ENCODE measurements at regions not wholly inside any gene's neighbourhood (a gene's known extent, or its start where the extent isn't known, plus 50 kb on each side); places are given as distances from the start of the nearest gene placed in this dataset.
"Not testable (repeated sequence)": the region's sequence is repeated elsewhere in the genome, so short reads cannot be mapped to it uniquely, and the experiment has no call there.

DNA sequence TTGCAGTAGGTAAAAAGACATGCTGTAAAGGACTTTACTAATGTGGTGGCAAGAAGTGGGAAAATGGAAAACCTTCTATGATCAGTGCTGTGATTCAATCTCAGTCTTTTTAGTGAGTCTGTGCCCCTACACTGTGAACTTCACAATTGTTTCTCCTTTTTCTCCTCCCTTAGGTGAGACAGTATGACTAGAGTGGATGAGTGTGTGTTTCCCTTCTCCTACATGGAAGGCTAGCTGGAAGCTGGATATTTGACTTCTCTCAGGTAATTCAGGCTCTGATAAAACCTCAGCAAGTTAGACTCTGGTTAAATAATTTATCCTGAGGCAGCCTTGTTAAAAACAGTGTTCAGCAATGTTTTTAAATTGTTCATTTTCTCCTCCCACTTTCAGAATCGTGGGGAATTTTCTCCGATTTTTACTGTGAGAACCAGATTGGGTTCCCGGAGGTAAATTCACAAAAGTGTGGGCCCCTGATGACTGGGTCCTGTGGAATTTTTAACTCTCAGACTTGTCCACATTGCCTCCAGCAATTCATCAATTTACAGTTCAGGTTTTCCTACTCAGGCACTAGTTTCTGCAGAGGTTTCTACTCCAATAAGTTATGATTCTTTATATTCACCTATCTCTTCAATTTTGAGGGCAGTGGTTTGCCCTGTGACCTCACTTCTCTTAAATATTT lies 149.1 kb upstream of the PIK3R1 start:
- no peak for DNase-seq

DNA sequence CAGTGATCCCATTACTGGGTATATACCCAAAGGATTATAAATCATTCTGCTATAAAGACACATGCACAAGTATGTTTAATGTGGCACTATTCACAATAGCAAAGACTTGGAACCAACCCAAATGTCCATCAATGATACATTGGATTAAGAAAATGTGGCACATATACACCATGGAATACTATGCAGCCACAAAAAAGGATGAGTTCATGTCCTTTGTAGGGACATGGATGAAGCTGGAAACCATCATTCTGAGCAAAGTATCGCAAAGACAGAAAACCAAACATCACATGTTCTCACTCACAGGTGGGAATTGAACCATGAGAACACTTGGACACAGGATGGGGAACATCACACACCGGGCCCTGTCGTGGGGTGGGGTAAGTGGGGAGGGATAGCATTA lies 150.2 kb upstream of the PIK3R1 start:
- DNase-seq: not testable (repeated sequence)

DNA sequence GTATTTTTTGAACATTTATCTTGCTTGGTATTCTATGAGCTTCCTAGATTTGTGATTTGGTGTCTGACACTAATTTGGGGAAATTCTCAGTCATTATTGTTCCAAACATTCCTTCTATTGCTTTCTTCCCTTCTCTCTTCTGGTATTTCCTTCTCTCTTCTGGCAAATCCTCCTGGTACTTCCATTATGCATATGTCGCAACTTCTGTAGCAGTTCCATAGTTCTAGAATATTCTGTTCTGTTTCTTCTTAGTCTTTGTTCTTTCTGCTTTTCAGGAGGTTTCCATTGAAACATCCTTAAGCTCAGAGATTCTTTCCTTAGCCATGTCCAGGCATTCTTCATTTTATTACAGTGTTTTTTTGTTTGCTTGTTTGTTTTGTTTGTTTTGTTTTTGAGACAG lies 155.2 kb upstream of the PIK3R1 start:
- no peak for DNase-seq

DNA sequence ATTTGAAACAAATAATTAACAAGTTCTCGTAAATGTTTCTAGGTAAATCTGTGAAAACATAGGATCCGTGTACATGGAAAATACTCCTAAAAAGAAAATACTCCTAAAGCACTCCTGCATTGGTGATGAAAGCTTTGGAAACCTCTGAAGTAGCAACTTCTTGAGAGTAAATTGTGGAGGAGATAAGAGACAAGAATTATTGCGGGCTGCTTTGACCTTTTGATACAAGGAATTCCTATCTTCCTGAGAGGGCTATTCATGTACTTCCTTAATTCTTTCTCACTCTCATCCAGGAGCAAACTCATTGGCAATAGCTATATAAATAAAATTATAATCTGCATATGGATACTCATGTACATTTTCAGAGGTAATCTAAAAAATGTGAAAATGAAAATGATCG lies 158.4 kb upstream of the PIK3R1 start:
- DNase-seq: no peak

DNA sequence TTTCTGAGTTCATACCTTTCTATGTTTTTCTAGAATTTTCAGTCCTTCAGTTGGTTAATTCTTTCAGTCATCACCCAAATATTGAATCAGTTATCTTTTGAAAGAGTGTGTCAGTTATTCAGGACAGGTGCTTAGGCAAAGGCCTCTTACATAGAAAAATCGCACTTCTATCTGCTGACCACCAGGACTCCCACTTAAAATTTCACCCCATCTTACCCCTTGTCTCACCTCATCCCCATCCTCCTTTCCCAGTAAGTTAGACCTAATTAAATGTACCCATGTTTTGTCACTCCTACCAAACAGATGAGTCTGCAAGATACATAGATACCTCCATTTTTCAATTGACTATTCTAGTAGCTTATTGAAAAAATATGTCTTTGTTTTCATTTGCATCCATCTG lies 159.9 kb upstream of the PIK3R1 start:
- DNase-seq: no peak

DNA sequence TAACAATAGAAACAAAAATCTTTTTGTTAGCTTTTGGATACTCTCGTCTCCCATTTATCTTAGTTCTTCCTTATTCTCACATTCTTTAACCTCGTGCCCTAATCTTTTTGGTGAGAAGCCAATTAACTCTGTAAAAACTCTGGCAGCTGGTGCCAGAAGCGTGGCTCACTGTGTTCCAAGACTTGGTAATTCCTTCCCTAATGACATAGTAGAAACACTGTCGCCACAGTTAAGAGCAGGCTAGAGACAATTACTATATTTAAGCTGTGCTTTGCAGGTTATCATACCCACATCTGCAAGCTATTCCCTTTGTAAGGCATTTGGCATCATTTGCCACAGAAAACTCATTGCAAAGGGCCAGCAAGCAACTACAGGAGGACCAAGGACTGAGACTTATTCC lies 160.9 kb upstream of the PIK3R1 start:
- DNase-seq: no peak

DNA sequence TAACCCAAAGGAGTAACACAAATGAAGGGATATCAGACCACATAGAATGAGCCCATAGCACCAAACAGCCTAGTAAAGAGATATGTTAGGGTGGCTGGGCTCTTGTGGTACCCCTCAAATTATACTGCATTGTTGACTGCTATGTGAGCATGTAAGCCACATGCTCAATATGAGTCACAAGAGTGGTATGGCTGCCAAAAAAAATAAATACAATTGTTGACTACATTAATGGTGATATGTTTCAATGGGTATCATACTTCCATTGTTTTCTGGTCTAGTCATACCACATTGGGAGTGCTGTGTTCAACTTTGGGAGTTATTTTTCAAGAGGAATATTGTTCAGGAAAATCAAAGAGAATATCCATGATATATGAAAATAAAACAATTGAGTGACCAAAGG lies 162.4 kb upstream of the PIK3R1 start:
- no peak for DNase-seq

DNA sequence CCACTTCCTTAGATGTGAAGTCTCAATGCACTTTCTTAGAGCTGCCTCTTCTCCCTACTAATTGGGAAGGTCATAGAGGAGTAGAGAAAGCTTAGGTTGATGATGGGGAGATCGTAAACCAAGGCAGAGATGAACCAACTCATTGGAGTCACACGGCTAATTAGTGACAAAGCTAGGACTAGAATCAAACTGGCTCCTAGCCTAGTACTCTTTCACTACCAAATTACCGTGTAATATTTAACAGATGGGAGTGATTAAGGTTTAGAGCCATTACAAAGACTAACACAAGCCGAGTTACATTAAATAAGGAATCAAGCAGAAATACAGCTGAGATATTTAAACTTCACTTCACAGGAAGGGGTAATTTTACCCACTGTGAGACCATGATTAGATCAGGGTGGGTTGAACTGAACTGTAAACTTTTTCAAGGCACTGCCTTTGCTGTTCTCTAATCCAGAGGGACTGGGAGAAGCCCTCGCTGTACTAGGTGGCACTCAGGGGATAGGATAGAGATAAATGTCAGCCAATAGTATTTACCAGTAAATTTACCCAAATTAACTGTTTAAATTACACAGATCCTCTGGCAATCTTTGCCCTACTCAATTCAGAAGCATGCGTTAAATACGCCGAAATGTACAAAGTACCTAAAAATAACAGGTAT lies 166.4 kb upstream of the PIK3R1 start:
- no peak for DNase-seq

DNA sequence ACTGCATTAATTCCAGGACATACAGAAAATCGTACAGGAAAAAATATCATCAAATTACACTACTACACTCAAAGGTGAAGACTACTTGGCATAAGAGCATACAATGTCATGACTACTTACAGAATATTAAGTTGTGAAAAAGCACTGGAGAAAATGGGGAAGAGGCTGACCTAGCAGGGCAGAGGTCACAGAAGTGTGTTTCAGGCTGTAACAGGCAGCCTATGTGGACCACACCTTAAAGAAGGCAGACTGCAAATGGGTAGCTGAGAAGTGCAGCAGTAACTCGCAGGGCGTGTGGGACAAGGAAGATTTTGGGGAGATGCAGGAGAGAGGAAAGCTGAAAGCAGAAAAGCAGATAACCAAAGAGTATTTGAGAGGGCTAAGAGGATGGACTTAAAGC lies 167.0 kb upstream of the PIK3R1 start:
- no peak for DNase-seq

DNA sequence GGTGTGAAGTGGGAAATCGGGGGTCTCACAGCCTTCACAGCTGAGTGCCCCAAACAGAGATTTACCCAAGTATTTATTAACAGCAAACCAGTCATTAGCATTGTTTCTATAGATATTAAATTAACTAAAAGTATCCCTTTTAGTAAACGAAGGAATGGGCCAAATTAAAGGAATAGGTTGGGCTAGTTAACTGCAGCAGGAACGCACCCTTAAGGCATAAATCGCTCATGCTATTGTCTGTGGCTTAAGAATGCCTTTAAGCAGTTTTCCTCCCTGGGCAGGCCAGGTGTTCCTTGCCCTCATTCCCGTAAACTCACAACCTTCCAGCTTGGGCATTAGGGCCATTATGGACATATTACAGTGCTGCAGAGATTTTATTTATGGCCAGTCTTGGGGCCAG lies 167.5 kb upstream of the PIK3R1 start:
- DNase-seq: not testable (repeated sequence)

DNA sequence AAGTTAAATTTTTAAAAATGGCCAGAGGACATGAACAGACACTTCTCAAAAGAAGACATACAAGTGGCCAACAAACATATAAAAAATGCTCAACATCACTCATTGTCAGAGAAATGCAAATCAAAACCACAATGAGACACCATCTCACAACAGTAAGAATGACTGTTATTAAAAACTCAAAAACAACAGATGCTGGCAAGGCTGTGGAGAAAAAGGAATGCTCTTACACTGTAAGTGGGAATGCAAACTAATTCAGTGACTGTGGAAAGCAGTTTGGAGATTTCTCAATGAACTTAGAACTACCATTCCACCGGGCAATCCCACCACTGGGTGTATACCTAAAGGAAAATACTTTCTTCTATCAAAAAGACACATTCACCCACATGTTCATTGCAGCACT lies 168.5 kb upstream of the PIK3R1 start:
- DNase-seq: no peak

DNA sequence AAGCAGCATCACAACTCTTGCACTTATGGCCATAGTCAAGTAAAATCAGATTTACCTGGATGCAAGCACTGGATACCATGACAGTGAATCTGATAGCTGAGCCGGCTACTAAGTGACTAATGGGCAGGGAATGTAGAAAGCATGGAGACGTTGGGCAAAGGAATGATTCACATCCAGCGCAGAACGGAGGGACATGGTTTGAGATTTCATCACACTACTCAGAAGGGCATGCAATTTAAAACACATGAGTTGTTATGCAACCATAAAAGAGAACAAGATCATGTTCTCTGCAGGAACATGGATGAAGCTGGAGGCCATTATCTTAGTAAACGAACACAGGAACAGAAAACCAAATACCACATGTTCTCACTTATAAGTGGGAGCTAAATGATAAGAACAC lies 169.1 kb upstream of the PIK3R1 start:
- DNase-seq: no peak

DNA sequence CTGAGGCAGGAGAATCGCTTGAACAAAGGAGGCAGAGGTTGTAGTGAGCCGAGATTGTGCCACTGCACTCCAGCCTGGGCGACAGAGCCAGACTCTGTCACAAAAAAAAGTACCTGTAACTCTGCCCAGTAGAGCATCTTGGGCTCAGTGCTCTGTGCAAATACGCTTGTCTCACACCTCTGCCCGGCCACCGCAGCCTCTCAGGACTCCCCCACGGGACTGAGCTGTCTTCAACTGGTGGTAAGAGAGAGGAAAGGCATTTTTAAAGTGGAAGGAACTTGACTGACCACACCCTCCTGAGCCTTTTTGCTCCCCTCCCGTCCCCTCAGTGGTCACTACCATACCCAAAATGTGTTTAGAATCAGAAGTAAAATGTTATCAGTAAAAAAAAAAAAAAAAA lies 174.3 kb upstream of the PIK3R1 start:
- no peak for DNase-seq

DNA sequence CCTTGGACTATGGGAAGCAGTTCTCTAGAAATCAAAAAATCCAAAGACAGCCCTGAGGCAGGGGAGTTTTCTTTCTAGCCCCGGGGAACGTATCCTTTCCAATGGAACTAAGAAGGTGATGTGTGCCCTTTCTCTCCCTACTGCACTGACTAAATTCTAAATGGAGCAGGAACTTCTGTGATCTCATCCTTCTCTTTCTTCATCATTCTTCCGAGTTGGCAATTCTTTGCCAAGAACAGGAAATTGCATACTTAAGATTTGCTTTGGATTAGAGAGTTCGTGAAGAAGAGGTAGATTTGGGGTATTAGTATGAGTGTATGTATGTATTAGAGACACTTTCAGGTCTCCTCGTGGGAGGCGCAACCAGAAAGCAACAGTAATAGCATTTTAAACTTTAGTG lies 178.0 kb upstream of the PIK3R1 start:
- DNase-seq: no peak

DNA sequence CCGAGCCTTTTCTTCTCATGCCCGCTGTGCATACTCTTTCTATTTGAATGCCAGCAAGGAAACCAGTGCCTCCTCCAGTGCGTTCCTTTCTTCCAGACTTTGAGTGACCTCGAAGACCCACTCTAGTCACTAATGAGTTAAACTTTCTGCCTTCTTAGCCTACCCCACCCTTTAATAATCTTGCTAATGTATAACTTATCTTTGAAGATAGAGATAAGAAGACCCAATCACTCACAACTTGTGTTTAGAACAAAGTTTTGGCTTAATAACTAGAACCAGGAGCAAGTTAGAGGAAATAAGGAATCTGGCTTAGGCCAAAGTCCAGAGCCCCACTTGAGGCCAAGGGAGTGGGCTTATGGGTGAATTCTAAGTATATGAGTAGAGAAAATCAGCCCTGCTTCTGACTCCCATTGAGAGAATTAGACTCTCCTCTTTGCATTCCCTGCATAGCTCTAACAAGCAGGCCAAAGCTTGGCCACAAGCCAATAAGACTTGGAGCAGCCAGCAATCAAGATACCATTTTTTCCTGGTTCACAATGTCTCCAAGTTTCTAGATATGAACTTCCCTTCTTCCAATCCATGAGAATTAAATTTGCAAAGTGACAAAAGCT lies 181.5 kb upstream of the PIK3R1 start:
- DNase-seq: no peak

DNA sequence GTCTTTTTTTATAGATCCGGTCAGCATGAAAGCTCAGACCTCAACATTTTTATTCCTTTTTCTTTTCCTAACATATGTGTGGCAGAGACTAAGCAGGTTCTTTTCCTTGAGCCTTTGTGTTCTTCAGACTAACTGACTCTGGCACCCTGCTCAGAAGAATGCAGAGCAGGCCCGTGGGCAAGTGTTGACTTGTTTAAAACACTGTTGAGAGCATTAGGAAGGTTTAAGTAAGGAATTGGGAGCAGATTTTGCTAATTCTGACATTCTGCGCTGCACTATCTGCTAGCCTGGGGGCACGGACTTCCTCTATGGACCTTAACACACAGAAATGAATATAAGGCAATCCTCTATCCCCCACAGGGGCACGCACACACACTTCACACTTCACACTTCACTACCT lies 182.5 kb upstream of the PIK3R1 start:
- no peak for DNase-seq

DNA sequence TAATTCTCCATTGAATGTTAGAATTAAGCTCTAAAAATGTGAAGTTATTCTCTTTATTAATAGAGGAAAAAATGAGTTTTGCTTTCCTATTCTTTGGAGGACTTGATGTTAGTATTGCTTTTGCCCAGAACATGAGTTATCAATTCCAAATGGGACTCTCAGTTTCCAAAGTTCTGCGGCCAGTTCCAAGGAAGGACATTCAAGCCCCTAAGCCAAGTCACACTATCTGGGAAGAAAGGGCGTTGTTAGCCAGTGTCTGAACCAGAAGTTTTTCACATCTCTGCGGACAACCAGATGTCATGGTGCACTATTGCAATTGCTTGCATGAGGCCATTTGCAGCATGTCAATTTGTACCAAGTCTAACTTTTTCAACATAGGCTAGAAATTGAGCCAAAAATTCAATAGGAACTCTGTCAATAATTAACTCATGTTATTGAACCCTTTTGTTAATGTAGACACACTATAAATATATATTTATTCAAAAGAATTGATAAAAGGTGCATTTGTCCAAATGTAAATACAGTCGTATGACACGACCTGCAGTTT lies 183.3 kb upstream of the PIK3R1 start:
- no peak for DNase-seq

DNA sequence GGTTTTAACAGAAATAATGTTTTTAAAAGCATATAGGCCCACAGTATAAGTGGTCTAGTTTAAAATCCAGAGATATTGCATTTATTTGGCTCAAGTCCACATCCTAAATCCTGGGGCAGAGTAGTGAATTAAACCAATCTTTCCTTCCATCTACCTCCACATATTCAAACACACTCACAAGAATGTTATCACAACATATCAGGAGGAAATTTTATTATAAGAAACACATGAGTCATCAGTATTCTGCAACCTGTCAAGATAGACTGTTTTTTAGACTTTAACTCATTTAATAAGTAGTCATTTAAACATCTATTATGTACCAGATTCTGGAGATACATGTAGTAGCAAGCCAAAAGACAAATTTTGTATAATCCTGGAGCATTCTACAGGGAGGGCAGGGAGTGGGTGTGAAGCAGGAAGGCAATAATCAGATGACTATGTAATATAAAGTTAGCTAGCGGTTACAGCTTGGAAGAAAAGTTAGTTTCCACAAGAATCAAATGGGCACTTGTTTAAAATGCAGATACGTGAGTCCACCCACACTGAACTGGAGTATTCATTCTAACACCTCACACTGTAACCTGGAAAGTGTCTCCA lies 187.3 kb upstream of the PIK3R1 start:
- no peak for DNase-seq

DNA sequence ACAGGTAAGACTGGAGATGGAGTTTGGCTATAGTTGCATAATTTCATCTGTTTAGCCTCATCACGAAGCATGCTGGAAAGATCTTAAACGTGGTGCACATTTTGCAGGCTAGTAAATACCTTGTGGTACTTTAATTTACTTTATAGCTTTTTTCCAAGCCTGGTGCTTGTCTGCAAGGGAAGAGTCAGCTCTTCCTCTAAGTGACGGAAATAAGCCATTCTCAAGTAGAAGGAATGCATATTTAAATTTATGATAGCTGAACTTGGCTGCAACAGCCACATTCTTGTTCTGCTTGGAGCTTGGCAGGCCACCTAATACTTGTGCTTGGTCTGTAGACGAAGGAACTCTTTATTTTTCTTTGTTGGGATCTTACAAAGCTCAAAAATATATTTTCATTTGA lies 188.0 kb upstream of the PIK3R1 start:
- no peak for DNase-seq

DNA sequence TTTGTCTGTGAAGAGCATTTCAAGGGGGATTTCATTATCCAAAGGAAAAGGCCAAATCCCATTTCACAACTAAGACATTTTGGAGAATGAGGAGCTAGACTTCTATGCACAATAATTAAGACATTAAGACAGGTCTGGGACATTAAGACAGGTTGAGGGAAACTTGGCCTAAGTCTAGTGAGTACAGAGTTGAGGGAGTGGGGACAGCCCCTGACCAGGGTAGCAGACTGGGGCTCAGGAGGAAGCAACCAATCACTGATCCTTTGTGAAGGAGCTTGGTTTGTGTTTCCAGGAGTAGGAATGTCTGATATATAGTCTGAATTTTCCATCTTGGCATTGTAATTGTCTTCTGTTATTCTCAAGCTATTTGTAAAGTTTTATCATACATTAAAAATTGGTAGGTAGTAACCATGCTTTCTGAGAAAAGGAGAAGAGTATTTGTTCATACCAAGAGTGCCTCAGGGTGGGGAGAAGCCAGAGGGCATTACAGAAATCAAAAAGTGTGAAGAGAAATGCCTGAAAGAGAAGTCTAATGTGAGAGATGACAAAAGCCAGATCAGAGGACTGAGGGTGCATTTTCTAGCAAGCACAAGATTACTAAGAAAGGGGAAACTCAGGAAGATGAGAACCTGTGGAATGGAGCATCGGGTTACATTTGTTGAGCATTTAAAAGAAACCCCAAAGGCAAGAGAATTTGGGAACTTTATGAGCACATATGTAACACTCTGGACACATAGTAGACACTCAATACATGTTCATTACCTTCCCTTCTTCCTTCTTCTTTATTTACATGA lies 189.3 kb upstream of the PIK3R1 start:
- no peak for DNase-seq

DNA sequence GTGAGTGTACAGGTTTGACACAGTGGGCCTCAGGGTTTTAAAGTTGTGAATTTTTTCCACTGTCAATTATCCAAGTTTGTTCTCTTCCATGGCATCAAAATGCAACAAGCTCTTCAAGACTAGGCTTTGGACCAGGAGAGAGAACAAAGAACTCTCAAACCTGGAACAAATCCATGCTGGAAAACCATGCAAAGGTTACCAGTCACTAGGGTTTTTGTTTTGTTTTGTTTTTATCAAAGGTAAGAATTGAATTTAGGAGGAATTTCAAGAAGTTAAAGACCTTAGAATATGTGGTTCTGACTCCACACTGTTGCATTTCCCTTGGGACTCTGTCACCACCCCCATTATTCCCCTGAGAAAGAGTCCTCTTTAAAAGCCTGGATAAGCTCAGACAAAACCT lies 191.1 kb upstream of the PIK3R1 start:
- no peak for DNase-seq

DNA sequence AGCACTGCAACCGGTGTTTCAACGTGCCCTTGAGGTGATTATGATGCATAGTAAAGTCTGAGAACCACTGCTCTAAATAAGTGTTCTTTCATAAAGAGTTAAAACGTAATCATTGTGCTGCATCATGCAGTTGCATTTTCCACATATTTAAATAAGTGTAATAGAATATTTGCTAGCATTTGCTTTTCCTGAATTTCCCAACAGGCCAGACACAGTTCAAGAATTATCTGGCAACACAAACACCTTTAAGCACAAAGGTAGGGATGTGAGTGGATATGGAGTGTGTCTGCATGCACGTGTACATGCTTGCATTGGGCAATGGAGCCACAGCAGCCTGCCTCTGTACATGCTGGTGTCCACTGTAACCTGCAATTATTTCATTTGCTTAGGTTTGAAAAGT lies 193.6 kb upstream of the PIK3R1 start:
- DNase-seq: no peak

DNA sequence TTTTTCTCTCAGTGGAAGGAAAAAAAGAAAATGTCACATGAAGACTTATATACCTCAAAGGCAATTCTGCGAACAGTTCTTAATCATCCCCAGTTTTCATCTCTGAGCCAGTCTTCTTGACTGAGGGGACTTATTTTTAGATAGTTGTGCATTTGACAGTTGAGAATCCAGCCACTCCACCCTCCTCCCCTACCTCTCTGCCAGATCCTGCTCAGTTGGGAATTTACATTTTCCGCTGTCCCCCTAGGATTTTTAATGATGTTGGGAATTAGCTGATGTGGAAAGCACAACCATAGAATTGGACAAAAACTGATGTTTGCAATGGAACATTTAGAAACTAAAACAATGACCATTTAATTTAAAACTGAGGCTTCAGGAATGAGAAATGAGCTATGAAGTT lies 194.3 kb upstream of the PIK3R1 start:
- no peak for DNase-seq

All from activated CD4-positive, alpha-beta T cell treated with anti-CD3 and anti-CD28 coated beads, Interleukin-2, amount 50 U/mL, for 16 hours (primary cell).